HepG2 (cell line): ENCODE measurements at regions not wholly inside any gene's neighbourhood (a gene's known extent, or its start where the extent isn't known, plus 50 kb on each side); places are given as distances from the start of the nearest gene placed in this dataset.

ENCODE experiments used
- ETV5 ChIP-seq: IDR thresholded peaks from 2 replicates; pipeline ENCODE4 v1.6.1; 2018; ENCODE audit warnings: missing biosample characterization, missing genetic modification reagents, inconsistent platforms, borderline replicate concordance
- GATAD1 ChIP-seq: IDR thresholded peaks from 2 replicates; pipeline ENCODE4 v1.6.1; 2016; ENCODE audit warnings: missing genetic modification reagents, missing compliant biosample characterization
- NFAT5 ChIP-seq: sonication (generic); formaldehyde crosslinking; IDR thresholded peaks from 2 replicates; pipeline ENCODE4 v1.4.0; 2020; ENCODE audit warnings: missing genetic modification reagents
- NFRKB ChIP-seq: fragments of 450-650 bp; IDR thresholded peaks from 2 replicates; pipeline ENCODE4 v1.6.1; 2017
- SAP130 ChIP-seq: IDR thresholded peaks from 2 replicates; pipeline ENCODE4 v1.6.1; 2016; ENCODE audit warnings: low read depth
- STAT6 ChIP-seq: sonication (generic); formaldehyde crosslinking; IDR thresholded peaks from 2 replicates; pipeline ENCODE4 v1.4.0; 2020; ENCODE audit warnings: missing genetic modification reagents, mild to moderate bottlenecking, borderline replicate concordance
- YEATS4 ChIP-seq: sonication (generic); formaldehyde crosslinking; IDR thresholded peaks from 2 replicates; pipeline ENCODE4 v1.4.0; 2020; ENCODE audit warnings: missing genetic modification reagents, borderline replicate concordance
- ZMYM4 ChIP-seq: sonication (generic); formaldehyde crosslinking; IDR thresholded peaks from 2 replicates; pipeline ENCODE4 v1.8.1; 2023; ENCODE audit warnings: mild to moderate bottlenecking, missing genetic modification reagents
- ZNF20 ChIP-seq: sonication (generic); formaldehyde crosslinking; IDR thresholded peaks from 2 replicates; pipeline ENCODE4 v1.4.0; 2020; ENCODE audit warnings: mild to moderate bottlenecking, moderate library complexity, missing genetic modification reagents
- ZNF335 ChIP-seq: sonication (generic); formaldehyde crosslinking; IDR thresholded peaks from 2 replicates; pipeline ENCODE4 v1.4.0; 2020; ENCODE audit warnings: missing genetic modification reagents
- ZNF484 ChIP-seq: sonication (generic); formaldehyde crosslinking; IDR thresholded peaks from 2 replicates; pipeline ENCODE4 v1.5.1; 2020; ENCODE audit warnings: mild to moderate bottlenecking, low read depth, missing genetic modification reagents, borderline replicate concordance
- ZNF510 ChIP-seq: sonication (generic); formaldehyde crosslinking; IDR thresholded peaks from 2 replicates; pipeline ENCODE4 v1.4.0; 2020; ENCODE audit warnings: low read depth, mild to moderate bottlenecking, missing genetic modification reagents
- ZNF850 ChIP-seq: sonication (generic); formaldehyde crosslinking; conservative IDR thresholded peaks from 2 replicates; pipeline ENCODE4 v1.9.0; 2021; ENCODE audit warnings: mild to moderate bottlenecking, missing genetic modification reagents
- ZNF878 ChIP-seq: sonication (generic); formaldehyde crosslinking; IDR thresholded peaks from 2 replicates; pipeline ENCODE4 v1.8.1; 2023; ENCODE audit warnings: mild to moderate bottlenecking, missing genetic modification reagents, moderate library complexity
- TF ChIP-seq, protein P1 (sequence below), 2 experiments: fragments of 450-650 bp in 1 of 2; sonication (generic) in 1 of 2; formaldehyde crosslinking; IDR thresholded peaks; 2 replicates each; pipeline versions ENCODE4 v1.5.0 to v1.8.0; 2020 to 2022; ENCODE audit warnings: mild to moderate bottlenecking in 1 of 2, missing genetic modification reagents in 1 of 2
- TF ChIP-seq, protein P2 (sequence below): sonication (generic); formaldehyde crosslinking; IDR thresholded peaks from 2 replicates; pipeline ENCODE4 v1.5.1; 2020; ENCODE audit warnings: missing genetic modification reagents, mild to moderate bottlenecking, borderline replicate concordance
- TF ChIP-seq, protein P3 (sequence below): sonication (generic); formaldehyde crosslinking; IDR thresholded peaks from 2 replicates; pipeline ENCODE4 v1.8.0; 2022; ENCODE audit warnings: mild to moderate bottlenecking, missing genetic modification reagents, moderate library complexity

- TF ChIP-seq STAT6 (CRISPR knock-in tag) (no peak), ZNF20 (CRISPR knock-in tag) (no peak), ZMYM4 (CRISPR knock-in tag) (no peak), ZNF335 (CRISPR knock-in tag) (no peak), ETV5 (peak; percentile 52; the same call in 1 of the 2 replicates), GATAD1 (CRISPR knock-in tag) (no peak), ZNF484 (CRISPR knock-in tag) (no peak), ZNF850 (CRISPR knock-in tag) (no peak), ZNF510 (CRISPR knock-in tag) (no peak), NFRKB (no peak), ZNF878 (CRISPR knock-in tag) (0 out of 2 replicates have a peak, but pooled peaks have one; percentile 51), NFAT5 (CRISPR knock-in tag) (no peak), SAP130 (CRISPR knock-in tag) (no peak), YEATS4 (CRISPR knock-in tag) (no peak)
- TF ChIP-seq, protein P1, sequence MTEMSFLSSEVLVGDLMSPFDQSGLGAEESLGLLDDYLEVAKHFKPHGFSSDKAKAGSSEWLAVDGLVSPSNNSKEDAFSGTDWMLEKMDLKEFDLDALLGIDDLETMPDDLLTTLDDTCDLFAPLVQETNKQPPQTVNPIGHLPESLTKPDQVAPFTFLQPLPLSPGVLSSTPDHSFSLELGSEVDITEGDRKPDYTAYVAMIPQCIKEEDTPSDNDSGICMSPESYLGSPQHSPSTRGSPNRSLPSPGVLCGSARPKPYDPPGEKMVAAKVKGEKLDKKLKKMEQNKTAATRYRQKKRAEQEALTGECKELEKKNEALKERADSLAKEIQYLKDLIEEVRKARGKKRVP (CRISPR knock-in tag; IDR thresholded peaks at IDR 0.05): no peak
- TF ChIP-seq, protein P2, sequence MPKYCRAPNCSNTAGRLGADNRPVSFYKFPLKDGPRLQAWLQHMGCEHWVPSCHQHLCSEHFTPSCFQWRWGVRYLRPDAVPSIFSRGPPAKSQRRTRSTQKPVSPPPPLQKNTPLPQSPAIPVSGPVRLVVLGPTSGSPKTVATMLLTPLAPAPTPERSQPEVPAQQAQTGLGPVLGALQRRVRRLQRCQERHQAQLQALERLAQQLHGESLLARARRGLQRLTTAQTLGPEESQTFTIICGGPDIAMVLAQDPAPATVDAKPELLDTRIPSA (CRISPR knock-in tag): no peak
- TF ChIP-seq, protein P3, sequence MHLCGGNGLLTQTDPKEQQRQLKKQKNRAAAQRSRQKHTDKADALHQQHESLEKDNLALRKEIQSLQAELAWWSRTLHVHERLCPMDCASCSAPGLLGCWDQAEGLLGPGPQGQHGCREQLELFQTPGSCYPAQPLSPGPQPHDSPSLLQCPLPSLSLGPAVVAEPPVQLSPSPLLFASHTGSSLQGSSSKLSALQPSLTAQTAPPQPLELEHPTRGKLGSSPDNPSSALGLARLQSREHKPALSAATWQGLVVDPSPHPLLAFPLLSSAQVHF (CRISPR knock-in tag): no peak
- TF ChIP-seq, all 625 proteins: peak for 40
Observed at GRCh38 chr13:73451221-73452029, 392.6 kb downstream of the KLF5 start (continued).
